Spinal cord (tissue), 9 donors: ENCODE measurements at regions not wholly inside any gene's neighbourhood (a gene's known extent, or its start where the extent isn't known, plus 50 kb on each side); places are given as distances from the start of the nearest gene placed in this dataset.
A peak's percentile ranks its signal among the peaks of the same experiment; 100 is the strongest.

Experiments
- DNase-seq, 6 donors: peaks; one replicate each; pipeline versions ENCODE4 v3.0.0 to v3.0.0-alpha.2; 2013 to 2015; ENCODE audit warnings: low spot score in 6 of 6, low read depth in 4 of 6
- H3K27ac ChIP-seq: one replicate; pipeline ENCODE4 v1.5.1; 2013; ENCODE audit warnings: low read depth, low read length, control low read depth
- H3K27me3 ChIP-seq: one replicate; pipeline ENCODE4 v1.6.1; 2013; ENCODE audit warnings: low read length; ENCODE audit not compliant: control insufficient read depth, insufficient read depth
- H3K36me3 ChIP-seq: one replicate; pipeline ENCODE4 v1.6.1; 2013; ENCODE audit warnings: low read length; ENCODE audit not compliant: control insufficient read depth, insufficient read depth
- H3K4me1 ChIP-seq: one replicate; pipeline ENCODE4 v1.6.1; 2013; ENCODE audit warnings: low read length; ENCODE audit not compliant: control insufficient read depth, insufficient read depth
- H3K4me3 ChIP-seq: one replicate; pipeline ENCODE4 v1.5.1; 2013; ENCODE audit warnings: low read depth, low read length, control low read depth
- H3K9me3 ChIP-seq: one replicate; pipeline ENCODE4 v1.6.1; 2013; ENCODE audit warnings: low read length; ENCODE audit not compliant: control insufficient read depth, insufficient read depth
- WGBS: methylation state at CpG from one replicate; pipeline ENCODE4 v1.1.5; 2013; ENCODE audit warnings: missing lambda C conversion rate; ENCODE audit not compliant: insufficient coverage; 5-methylcytosine and 5-hydroxymethylcytosine counted together
- donor health status: healthy.

DNA sequence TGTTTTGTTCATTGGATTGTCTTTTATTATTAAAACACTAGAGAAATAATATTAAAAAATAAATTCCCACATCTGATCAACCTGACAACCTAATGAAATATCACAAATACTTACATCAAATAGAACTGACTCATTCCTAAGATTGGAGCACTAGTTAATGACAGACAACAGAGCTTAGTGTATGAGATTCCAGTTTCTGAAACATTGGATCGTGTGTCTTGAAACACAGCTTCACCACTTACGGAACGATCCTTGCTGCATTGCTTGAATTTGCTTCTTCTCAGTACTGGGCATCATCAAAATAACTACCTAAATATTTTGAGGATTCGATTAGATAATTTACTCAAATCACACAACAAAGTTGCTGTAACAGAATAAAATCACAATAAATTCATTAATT, 667.2 kb upstream of the CDH18 start:
- Histone ChIP-seq H3K36me3 (no peaks in the 10 kb centered on the region), H3K27me3 (no peaks in the 10 kb centered on the region), H3K27ac (no peak overlapping the region), H3K4me3 (no peak overlapping the region), H3K9me3 (no peaks in the 10 kb centered on the region), H3K4me1 (no peaks in the 10 kb centered on the region)
- WGBS, result no CpG with 5 or more reads among the region's 4 CpGs
- no peak for DNase-seq

DNA sequence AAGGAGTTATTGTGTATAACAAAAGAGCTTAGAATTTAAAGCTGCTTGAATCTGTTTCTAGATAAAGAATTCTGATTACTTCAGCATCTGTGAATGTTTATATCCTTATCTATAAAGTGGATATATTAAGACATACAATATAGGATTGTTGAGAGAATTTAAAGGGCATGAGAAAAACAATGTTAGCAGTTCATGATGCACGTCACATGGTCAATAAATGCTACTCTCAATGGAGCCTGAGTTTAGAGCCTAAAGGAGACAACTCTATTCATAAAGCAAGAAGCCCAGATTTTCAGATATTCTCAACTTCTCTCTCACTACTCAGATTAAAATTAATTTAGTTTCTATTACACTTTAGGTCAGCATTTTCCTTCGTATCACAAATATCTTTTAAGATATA, 666.7 kb upstream of the CDH18 start:
- no peaks in the 10 kb centered on the region for H3K4me1 ChIP-seq
- H3K4me3 ChIP-seq, result no peak overlapping the region
- no peaks in the 10 kb centered on the region for H3K9me3 ChIP-seq
- DNase-seq, result no peak
- H3K27me3 ChIP-seq, result no peaks in the 10 kb centered on the region
- H3K36me3 ChIP-seq, result no peaks in the 10 kb centered on the region
- H3K27ac ChIP-seq, result no peak overlapping the region
- WGBS, result no CpG with 5 or more reads among the region's 2 CpGs

DNA sequence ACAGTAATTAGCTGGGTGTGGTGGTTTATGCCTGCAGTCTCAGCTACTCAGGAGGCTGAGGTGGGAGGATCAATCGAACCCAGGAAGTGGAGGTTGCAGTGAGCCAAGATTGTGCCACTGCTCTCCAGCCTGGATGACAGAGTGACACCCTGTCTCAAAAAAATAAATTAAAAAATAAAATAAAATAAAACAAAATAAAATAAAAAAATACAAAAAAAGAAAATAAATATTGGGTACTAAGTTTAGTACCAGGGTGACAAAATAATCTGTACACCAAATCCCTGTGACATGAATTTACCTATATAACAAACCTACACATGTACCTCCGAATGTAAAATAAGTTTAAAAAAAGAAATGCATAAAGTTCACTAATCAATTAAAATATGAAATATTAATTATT, 666.0 kb upstream of the CDH18 start:
- no peak for DNase-seq
- H3K9me3 ChIP-seq, result no peaks in the 10 kb centered on the region
- no peaks in the 10 kb centered on the region for H3K27me3 ChIP-seq
- H3K4me3 ChIP-seq, result no peak overlapping the region
- H3K36me3 ChIP-seq, result no peaks in the 10 kb centered on the region
- no peak overlapping the region for H3K27ac ChIP-seq
- no peaks in the 10 kb centered on the region for H3K4me1 ChIP-seq
- no CpG with 5 or more reads among the region's 2 CpGs for WGBS

DNA sequence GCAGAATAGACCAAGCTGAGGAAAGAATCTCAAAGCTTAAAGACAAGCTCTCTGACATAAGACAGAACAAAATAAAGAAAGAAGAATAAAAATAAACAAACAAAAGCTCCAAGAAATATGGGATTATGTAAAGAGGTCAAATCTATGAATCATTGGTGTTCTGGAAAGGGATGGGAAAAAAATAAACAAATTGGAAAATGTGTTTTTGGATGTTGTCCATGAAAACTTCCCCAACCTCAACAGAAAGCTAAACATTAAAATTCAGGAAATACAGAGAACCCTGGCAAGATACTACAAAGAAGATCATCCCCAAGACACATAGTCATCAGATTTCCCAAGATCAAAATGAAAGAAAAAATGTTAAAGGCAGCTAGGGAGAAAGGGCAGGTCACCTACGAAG, 662.0 kb upstream of the CDH18 start:
- H3K36me3 ChIP-seq, result no peaks in the 10 kb centered on the region
- H3K27ac ChIP-seq, result no peak overlapping the region
- H3K27me3 ChIP-seq, result no peaks in the 10 kb centered on the region
- DNase-seq, result no peak
- H3K9me3 ChIP-seq, result no peaks in the 10 kb centered on the region
- H3K4me1 ChIP-seq, result peaks cover 4% of the 10 kb centered on the region
- no CpG with 5 or more reads among the region's 1 CpG for WGBS
- no peak overlapping the region for H3K4me3 ChIP-seq

DNA sequence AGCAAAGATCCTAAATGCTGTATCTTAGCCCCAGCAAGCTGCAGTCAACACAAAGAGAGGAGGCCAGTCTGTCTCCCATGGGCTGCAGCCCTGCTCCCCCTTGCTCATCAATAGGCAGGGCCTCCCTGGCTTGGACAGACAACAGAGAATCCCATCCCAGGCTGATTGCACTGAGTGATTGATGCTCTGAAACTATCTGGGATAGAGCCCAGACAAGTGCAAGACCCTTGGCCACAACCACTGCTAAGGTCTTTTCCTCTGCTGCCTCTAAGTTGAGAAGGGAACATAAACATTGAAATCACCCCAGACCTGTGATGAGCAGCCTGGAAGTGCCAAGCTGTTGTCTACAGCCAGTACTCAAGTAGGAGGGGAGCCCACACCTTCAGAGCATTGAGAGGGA, 661.0 kb upstream of the CDH18 start:
- Histone ChIP-seq H3K36me3 (no peaks in the 10 kb centered on the region), H3K27me3 (no peaks in the 10 kb centered on the region), H3K27ac (no peak overlapping the region), H3K4me3 (no peak overlapping the region), H3K4me1 (peaks cover 4% of the 10 kb centered on the region), H3K9me3 (no peaks in the 10 kb centered on the region)
- DNase-seq, result peak in 1 of 6 donors; percentile 19

- no peaks in the 10 kb centered on the region for H3K9me3 ChIP-seq
- no peaks in the 10 kb centered on the region for H3K27me3 ChIP-seq
- no peak overlapping the region for H3K4me3 ChIP-seq
- no peaks in the 10 kb centered on the region for H3K36me3 ChIP-seq
- H3K4me1 ChIP-seq, result no peaks in the 10 kb centered on the region
- no peak overlapping the region for H3K27ac ChIP-seq
- no CpG with 5 or more reads among the region's 1 CpG for WGBS
- no peak for DNase-seq
Measured at GRCh38 chr5:20636686-20637085, 648.7 kb upstream of the CDH18 start.

GRCh38 chr5:20619591-20619990, 631.6 kb upstream of the CDH18 start:
- no peaks in the 10 kb centered on the region for H3K4me1 ChIP-seq
- peak in 1 of 6 donors; percentile 37 for DNase-seq
- no peak overlapping the region for H3K27ac ChIP-seq
- WGBS, result no CpG with 5 or more reads among the region's 3 CpGs
- no peaks in the 10 kb centered on the region for H3K9me3 ChIP-seq
- no peaks in the 10 kb centered on the region for H3K36me3 ChIP-seq
- no peaks in the 10 kb centered on the region for H3K27me3 ChIP-seq
- no peak overlapping the region for H3K4me3 ChIP-seq

DNA sequence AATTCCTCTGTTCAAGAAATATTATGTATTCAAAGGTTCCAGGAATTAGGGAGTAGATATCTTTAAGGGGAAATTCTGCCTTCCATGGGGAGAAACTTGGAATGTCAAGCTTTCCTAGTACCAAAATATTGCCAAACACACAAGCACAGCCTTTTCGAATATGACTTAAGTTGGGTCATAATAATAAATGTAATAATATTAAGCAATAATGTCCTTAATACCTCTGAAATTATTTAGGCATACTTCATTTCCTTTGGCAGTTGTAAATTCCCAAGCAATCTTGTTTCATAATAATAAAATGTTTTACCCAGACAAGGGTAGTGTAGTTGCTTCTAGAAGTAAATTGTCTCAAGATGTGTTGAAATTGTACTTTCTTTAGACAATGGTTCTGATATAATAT, 630.3 kb upstream of the CDH18 start:
- no peak for DNase-seq
- H3K4me1 ChIP-seq, result no peaks in the 10 kb centered on the region
- H3K27ac ChIP-seq, result no peak overlapping the region
- no CpG with 5 or more reads among the region's 1 CpG for WGBS
- no peaks in the 10 kb centered on the region for H3K36me3 ChIP-seq
- H3K4me3 ChIP-seq, result no peak overlapping the region
- no peaks in the 10 kb centered on the region for H3K9me3 ChIP-seq
- no peaks in the 10 kb centered on the region for H3K27me3 ChIP-seq

DNA sequence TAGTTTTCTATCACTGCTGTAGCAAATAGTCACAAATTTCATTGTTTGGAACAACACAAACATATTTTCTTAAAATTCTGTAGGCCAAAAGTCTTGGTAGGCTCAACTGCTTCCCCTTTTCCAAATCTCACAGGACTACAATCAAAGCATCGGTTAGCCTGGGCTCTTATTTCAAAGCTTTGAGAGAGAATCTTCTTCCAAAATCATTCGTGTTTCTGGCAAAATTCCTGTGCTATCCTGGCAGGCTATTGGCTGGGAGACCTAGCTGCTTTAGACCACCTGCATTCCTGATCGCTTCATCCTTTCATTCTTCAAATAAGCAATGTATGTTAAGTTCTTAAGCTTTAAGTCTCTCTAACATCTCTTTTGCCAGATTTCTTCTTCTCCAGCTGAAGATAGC, 629.8 kb upstream of the CDH18 start:
- 33% methylated on average over 1 of the region's 3 CpGs for WGBS
- H3K36me3 ChIP-seq, result no peaks in the 10 kb centered on the region
- H3K4me1 ChIP-seq, result no peaks in the 10 kb centered on the region
- H3K27me3 ChIP-seq, result no peaks in the 10 kb centered on the region
- H3K4me3 ChIP-seq, result no peak overlapping the region
- no peaks in the 10 kb centered on the region for H3K9me3 ChIP-seq
- H3K27ac ChIP-seq, result no peak overlapping the region
- DNase-seq, result no peak

GRCh38 chr5:20615888-20616563, 628.0 kb upstream of the CDH18 start:
- Histone ChIP-seq H3K4me1 (no peaks in the 10 kb centered on the region), H3K36me3 (no peaks in the 10 kb centered on the region), H3K9me3 (no peaks in the 10 kb centered on the region), H3K27ac (no peak overlapping the region), H3K27me3 (no peaks in the 10 kb centered on the region), H3K4me3 (no peak overlapping the region)
- 92% methylated on average over 17 of the region's 21 CpGs for WGBS
- DNase-seq, result no peak
